BE2C (cell line): ENCODE measurements at regions not wholly inside any gene's neighbourhood (a gene's known extent, or its start where the extent isn't known, plus 50 kb on each side); places are given as distances from the start of the nearest gene placed in this dataset.

Source experiments
- DNase-seq: peaks from one replicate; pipeline ENCODE4 v3.0.0-alpha.2; 2020
- H3K27me3 ChIP-seq: fragments of 250-450 bp; sonication (Bioruptor Pico); 2 replicates; pipeline ENCODE4 v1.5.1; 2020; ENCODE audit warnings: mild to moderate bottlenecking
- H3K36me3 ChIP-seq: fragments of 250-450 bp; sonication (Bioruptor Pico); 2 replicates; pipeline ENCODE4 v1.5.1; 2020; ENCODE audit warnings: mild to moderate bottlenecking
- H3K4me1 ChIP-seq: fragments of 250-450 bp; sonication (Bioruptor Pico); 2 replicates; pipeline ENCODE4 v1.5.1; 2020
- H3K4me3 ChIP-seq: 2 replicates; pipeline ENCODE4 v1.5.1; 2011; ENCODE audit warnings: low read depth, low read length
- H3K9me3 ChIP-seq: fragments of 250-450 bp; sonication (Bioruptor Pico); 2 replicates; pipeline ENCODE4 v1.5.1; 2020
- TF ChIP-seq, protein P1 (sequence below): IDR thresholded peaks from 2 replicates; pipeline ENCODE4 v1.5.1; 2012; ENCODE audit warnings: mild to moderate bottlenecking, low read depth, low read length

DNA sequence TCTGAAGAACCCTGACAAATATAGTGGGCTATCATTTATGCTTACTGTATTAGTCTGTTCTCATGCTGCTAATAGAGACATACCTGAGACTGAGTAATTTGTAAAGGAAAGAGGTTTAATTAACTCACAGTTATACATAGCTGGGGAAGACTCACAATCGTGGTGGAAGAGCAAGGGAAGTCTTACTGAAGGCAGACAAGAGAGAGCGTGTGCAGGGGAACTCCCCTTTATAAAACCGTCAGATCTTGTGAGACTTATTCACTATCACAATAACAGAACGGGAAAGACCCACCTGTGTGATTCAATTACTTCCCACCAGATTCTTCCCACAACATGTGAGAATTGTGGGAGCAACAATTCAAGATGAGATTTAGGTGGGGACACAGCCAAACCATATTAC is 526.8 kb upstream of the GOT2 start:
- no peaks in the 10 kb centered on the region for H3K9me3 ChIP-seq
- H3K4me1 ChIP-seq, result no peaks in the 10 kb centered on the region
- no peaks in the 10 kb centered on the region for H3K36me3 ChIP-seq
- no peak for DNase-seq
- no peak overlapping the region for H3K4me3 ChIP-seq
- TF ChIP-seq, protein P1, sequence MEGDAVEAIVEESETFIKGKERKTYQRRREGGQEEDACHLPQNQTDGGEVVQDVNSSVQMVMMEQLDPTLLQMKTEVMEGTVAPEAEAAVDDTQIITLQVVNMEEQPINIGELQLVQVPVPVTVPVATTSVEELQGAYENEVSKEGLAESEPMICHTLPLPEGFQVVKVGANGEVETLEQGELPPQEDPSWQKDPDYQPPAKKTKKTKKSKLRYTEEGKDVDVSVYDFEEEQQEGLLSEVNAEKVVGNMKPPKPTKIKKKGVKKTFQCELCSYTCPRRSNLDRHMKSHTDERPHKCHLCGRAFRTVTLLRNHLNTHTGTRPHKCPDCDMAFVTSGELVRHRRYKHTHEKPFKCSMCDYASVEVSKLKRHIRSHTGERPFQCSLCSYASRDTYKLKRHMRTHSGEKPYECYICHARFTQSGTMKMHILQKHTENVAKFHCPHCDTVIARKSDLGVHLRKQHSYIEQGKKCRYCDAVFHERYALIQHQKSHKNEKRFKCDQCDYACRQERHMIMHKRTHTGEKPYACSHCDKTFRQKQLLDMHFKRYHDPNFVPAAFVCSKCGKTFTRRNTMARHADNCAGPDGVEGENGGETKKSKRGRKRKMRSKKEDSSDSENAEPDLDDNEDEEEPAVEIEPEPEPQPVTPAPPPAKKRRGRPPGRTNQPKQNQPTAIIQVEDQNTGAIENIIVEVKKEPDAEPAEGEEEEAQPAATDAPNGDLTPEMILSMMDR, result no peak
- no peaks in the 10 kb centered on the region for H3K27me3 ChIP-seq

DNA sequence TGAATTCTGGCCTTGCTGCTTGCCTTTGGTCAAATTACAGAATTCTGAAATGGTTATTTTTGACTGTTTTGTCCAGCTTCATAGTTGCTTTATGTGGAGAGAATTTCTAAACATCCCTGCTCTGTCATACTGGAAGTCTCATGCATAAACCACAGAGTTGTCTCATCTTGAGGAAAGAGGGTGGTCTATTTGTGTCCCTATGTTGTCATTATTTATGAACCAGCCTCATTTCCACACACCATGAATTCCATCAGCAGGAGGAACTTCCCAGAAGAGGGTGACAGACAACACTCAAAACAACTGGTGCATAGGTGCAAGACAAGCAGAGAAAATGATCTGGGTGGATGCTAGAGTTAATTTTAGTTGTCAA is 525.8 kb upstream of the GOT2 start:
- Histone ChIP-seq H3K9me3 (no peaks in the 10 kb centered on the region), H3K4me3 (no peak overlapping the region), H3K36me3 (no peaks in the 10 kb centered on the region), H3K27me3 (no peaks in the 10 kb centered on the region), H3K4me1 (no peaks in the 10 kb centered on the region)
- TF ChIP-seq, protein P1, result no peak
- no peak for DNase-seq

DNA sequence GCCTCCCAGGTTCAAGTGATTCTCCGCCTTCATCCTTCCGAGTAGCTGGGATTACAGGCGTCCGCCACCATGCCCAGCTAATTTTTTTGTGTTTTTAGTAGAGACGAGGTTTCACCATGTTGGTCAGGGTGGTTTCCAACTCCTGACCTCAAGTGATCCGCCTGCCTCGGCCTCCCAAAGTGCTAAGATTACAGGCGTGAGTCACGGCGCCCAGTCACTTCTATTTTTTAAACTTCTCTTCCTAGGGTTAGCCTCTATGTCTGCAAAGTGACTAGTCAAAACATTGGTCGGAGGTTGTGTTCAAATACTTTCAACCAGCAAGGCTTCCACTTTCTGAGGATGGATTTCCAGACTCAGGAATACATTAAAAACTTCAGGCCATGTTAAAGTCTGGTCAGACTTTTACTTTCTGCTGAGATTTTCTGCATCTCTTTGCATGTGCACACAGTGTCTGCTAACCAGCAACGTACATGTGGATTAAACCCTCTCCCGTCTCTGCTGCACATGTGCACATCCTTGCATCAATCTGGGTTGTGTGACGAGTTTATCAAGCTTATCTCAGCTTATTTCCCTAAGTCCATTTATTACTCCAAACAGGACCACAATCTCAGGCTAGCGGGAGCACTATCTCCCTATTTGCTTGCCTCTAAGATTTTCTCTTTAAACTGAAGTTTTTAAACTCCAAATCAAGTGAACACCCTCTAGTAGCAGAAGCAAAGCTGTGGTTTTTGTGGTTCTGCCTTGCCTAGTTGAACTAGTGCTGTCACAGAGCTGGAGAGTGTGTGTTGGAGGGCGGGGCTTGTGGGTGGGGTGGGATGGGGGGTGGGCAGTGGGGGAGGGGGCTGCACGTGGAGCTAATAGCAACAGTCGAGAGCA is 525.2 kb upstream of the GOT2 start:
- TF ChIP-seq, protein P1, result no peak
- DNase-seq, result no peak
- H3K9me3 ChIP-seq, result no peaks in the 10 kb centered on the region
- no peaks in the 10 kb centered on the region for H3K36me3 ChIP-seq
- H3K4me3 ChIP-seq, result no peak overlapping the region
- H3K27me3 ChIP-seq, result no peaks in the 10 kb centered on the region
- H3K4me1 ChIP-seq, result no peaks in the 10 kb centered on the region

DNA sequence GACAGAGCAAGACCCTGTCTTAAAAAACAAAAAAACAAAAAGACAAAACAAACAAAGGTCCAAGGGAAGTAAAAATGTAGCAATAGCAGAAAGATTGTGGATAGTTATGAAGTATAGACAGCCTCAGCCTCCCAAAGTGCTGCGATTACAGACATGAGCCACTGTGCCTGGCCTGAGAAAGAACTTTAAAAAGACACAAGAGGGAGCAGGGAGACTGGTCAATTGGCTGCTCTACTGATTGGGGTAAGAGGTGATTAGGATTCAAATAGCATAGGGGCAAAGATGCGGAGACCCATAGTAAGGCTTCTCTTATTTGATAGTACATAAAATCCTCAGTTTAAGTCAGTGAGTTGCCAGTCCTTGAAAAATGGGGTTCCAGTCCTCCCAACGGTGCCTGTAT is 518.2 kb upstream of the GOT2 start:
- H3K9me3 ChIP-seq, result no peaks in the 10 kb centered on the region
- H3K4me3 ChIP-seq, result no peak overlapping the region
- H3K36me3 ChIP-seq, result no peaks in the 10 kb centered on the region
- TF ChIP-seq, protein P1, result no peak
- no peaks in the 10 kb centered on the region for H3K4me1 ChIP-seq
- no peaks in the 10 kb centered on the region for H3K27me3 ChIP-seq
- DNase-seq, result no peak

DNA sequence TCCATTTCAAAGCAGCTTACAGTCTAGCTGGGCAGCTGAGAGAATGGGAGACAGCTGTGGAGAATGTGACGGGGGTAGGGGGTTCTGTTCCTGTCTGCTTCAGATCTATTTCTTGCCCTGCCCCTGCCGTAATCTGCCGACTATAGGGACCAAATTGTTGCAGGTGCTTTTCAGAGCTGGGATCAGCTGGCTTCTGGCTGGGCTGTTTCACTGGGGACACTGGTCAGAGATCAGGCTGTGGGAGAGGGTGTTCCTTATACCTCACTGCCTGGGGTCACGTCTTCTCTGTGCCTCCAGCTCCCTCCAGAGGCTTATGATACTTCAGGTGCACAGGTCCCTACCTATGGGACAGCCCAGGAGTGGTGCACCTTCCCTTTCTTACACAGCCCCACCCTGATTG is 514.9 kb upstream of the GOT2 start:
- Histone ChIP-seq H3K27me3 (no peaks in the 10 kb centered on the region), H3K36me3 (no peaks in the 10 kb centered on the region), H3K4me1 (no peaks in the 10 kb centered on the region), H3K9me3 (no peaks in the 10 kb centered on the region), H3K4me3 (no peak overlapping the region)
- no peak for DNase-seq
- TF ChIP-seq, protein P1, result no peak

DNA sequence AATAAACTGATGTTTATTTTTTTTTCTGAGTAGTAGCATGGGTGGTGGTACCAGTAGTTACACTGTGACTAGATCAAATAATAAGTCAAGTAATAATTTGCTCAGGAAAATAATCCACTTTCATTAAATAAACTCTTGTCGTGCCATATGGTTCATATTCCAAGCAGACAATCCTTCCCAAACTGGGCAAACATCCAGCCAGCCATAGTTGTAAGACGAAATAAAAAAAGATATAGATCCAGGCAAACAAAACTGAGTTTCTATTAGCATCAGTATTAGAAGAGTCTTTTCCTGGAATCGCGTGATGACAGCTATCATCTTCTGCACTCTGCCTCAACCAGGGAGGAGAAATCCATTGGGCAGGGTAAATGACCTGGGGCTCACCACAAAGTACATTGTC is 508.4 kb upstream of the GOT2 start:
- Histone ChIP-seq H3K4me3 (no peak overlapping the region), H3K9me3 (no peaks in the 10 kb centered on the region; the same call in 1 of the 2 replicates), H3K27me3 (no peaks in the 10 kb centered on the region), H3K36me3 (no peaks in the 10 kb centered on the region), H3K4me1 (no peaks in the 10 kb centered on the region)
- TF ChIP-seq, protein P1, result no peak
- no peak for DNase-seq
